SK-N-SH (cell line): ENCODE measurements at regions not wholly inside any gene's neighbourhood (a gene's known extent, or its start where the extent isn't known, plus 50 kb on each side); places are given as distances from the start of the nearest gene placed in this dataset.

Source experiments
- CTCF ChIA-PET: fragments of 300-600, 350-600 bp; formaldehyde crosslinking; extraction: SDS; loops from one replicate; lab custom pipeline; 2021; lab: Yijun Ruan, JAX
- POLR2A ChIA-PET: fragments of 350-600 bp; sonication (Branson Sonifier 250); formaldehyde crosslinking; extraction: SDS; loops from one replicate; lab custom pipeline; 2020; ENCODE audit warnings: antibody characterized with exemption, inconsistent platforms; lab: Yijun Ruan, JAX
- DNase-seq: peaks from one replicate; pipeline ENCODE4 v3.0.0; 2012
- H2AFZ ChIP-seq: fragments of 200-600 bp; sonication (generic); 2 replicates; pipeline ENCODE4 v1.8.1; 2016; ENCODE audit warnings: antibody characterized with exemption, mild to moderate bottlenecking, low read depth
- H3F3A ChIP-seq: fragments of 200-600 bp; sonication (generic); replicated peaks from 2 replicates; pipeline ENCODE3; 2016; ENCODE audit warnings: antibody characterized with exemption, mild to moderate bottlenecking; ENCODE audit not compliant: insufficient read depth
- H3K27ac ChIP-seq, 2 experiments: fragments of 200-500 bp in 1 of 2; fragments of 200-600 bp in 1 of 2; sonication (Bioruptor generic) in 1 of 2; sonication (generic), shearing (Covaris generic) in 1 of 2; 2 replicates each; pipeline versions ENCODE4 v1.5.1 to v1.6.1; 2014 to 2016; ENCODE audit warnings: low read depth in 2 of 2, inconsistent platforms in 1 of 2, low read length in 1 of 2, mild to moderate bottlenecking in 1 of 2, mixed read lengths in 1 of 2
- H3K27me3 ChIP-seq: fragments of 200-600 bp; sonication (generic), shearing (Covaris generic); 2 replicates; pipeline ENCODE4 v1.6.1; 2016; ENCODE audit warnings: mixed run types; ENCODE audit not compliant: insufficient read depth
- H3K36me3 ChIP-seq, 2 experiments: fragments of 200-500 bp in 1 of 2; fragments of 200-600 bp in 1 of 2; sonication (Bioruptor generic) in 1 of 2; sonication (generic) in 1 of 2; replicated peaks in 1 of 2; 2 replicates each; pipeline versions ENCODE3 to v1.5.1; 2014 to 2016; ENCODE audit warnings: low read length in 1 of 2, mild to moderate bottlenecking in 1 of 2; ENCODE audit not compliant: insufficient read depth in 2 of 2, control insufficient read depth in 1 of 2
- H3K4me1 ChIP-seq, 2 experiments: fragments of 200-500 bp in 1 of 2; fragments of 200-600 bp in 1 of 2; sonication (Bioruptor generic) in 1 of 2; sonication (generic), shearing (Covaris generic) in 1 of 2; 2 replicates each; pipeline versions ENCODE4 v1.5.1 to v1.6.1; 2014 to 2016; ENCODE audit warnings: low read depth in 1 of 2, low read length in 1 of 2, mixed run types in 1 of 2; ENCODE audit not compliant: insufficient read depth in 2 of 2, control insufficient read depth in 1 of 2
- H3K4me2 ChIP-seq: fragments of 200-600 bp; sonication (generic), shearing (Covaris generic); 2 replicates; pipeline ENCODE4 v1.6.1; 2017; ENCODE audit warnings: mixed run types
- H3K4me3 ChIP-seq, 2 experiments: fragments of 200-500 bp in 1 of 2; fragments of 200-600 bp in 1 of 2; sonication (Bioruptor generic) in 1 of 2; sonication (generic), shearing (Covaris generic) in 1 of 2; 2 replicates each; pipeline versions ENCODE4 v1.5.1 to v1.8.1; 2014 to 2016; ENCODE audit warnings: low read depth in 2 of 2, inconsistent platforms in 1 of 2, low read length in 1 of 2, mild to moderate bottlenecking in 1 of 2, mixed read lengths in 1 of 2, moderate library complexity in 1 of 2
- H3K79me2 ChIP-seq: fragments of 200-600 bp; sonication (generic); 2 replicates; pipeline ENCODE4 v1.8.1; 2017; ENCODE audit warnings: mild to moderate bottlenecking; ENCODE audit not compliant: insufficient read depth
- H3K9ac ChIP-seq: fragments of 200-600 bp; sonication (generic); 2 replicates; pipeline ENCODE4 v1.6.1; 2017; ENCODE audit warnings: mixed run types
- H3K9me2 ChIP-seq: fragments of 200-600 bp; sonication (generic); 2 replicates; pipeline ENCODE4 v1.6.1; 2017; ENCODE audit warnings: mixed run types
- H3K9me3 ChIP-seq: fragments of 200-600 bp; sonication (generic); 2 replicates; pipeline ENCODE4 v1.6.1; 2017; ENCODE audit warnings: mixed run types, mild to moderate bottlenecking, moderate library complexity
- H4K20me1 ChIP-seq: fragments of 200-600 bp; sonication (generic); 2 replicates; pipeline ENCODE4 v1.6.1; 2017; ENCODE audit warnings: mild to moderate bottlenecking, mixed run types; ENCODE audit not compliant: insufficient read depth
- EP300 ChIP-seq, 2 experiments: IDR thresholded peaks; 2 replicates each; pipeline versions ENCODE4 v1.4.0 to v1.6.1; 2012; ENCODE audit warnings: borderline replicate concordance in 1 of 2, low read depth in 1 of 2, low read length in 1 of 2
- EZH2phosphoT487 ChIP-seq: fragments of 200-600 bp; sonication (generic); IDR thresholded peaks from 2 replicates; pipeline ENCODE4 v1.6.1; 2017; ENCODE audit warnings: low read depth, mixed run types, mild to moderate bottlenecking, antibody characterized with exemption, moderate library complexity, borderline replicate concordance
- FOSL2 ChIP-seq: IDR thresholded peaks from 2 replicates; pipeline ENCODE4 v1.4.0; 2012; ENCODE audit warnings: low read depth, mild to moderate bottlenecking, moderate library complexity, borderline replicate concordance
- GABPA ChIP-seq: IDR thresholded peaks from 2 replicates; pipeline ENCODE4 v1.4.0; 2012; ENCODE audit warnings: low read depth, mild to moderate bottlenecking
- GATA2 ChIP-seq: sonication (generic); formaldehyde crosslinking; IDR thresholded peaks from 2 replicates; pipeline ENCODE4 v1.5.0; 2020; ENCODE audit warnings: mild to moderate bottlenecking, missing genetic modification reagents
- JUND ChIP-seq: IDR thresholded peaks from 2 replicates; pipeline ENCODE4 v1.4.0; 2012
- MXI1 ChIP-seq: IDR thresholded peaks from 2 replicates; pipeline ENCODE4 v1.6.1; 2012; ENCODE audit warnings: mild to moderate bottlenecking, low read depth, low read length, improper control_type of control experiment
- NFIC ChIP-seq: IDR thresholded peaks from 2 replicates; pipeline ENCODE4 v1.4.0; 2012; ENCODE audit warnings: borderline replicate concordance
- NRF1 ChIP-seq: IDR thresholded peaks from 2 replicates; pipeline ENCODE4 v1.6.1; 2012; ENCODE audit warnings: low read depth, mild to moderate bottlenecking, low read length
- POLR2AphosphoS5 ChIP-seq: IDR thresholded peaks from 2 replicates; pipeline ENCODE4 v1.6.1; 2012; ENCODE audit warnings: low read depth, low read length
- RAD21 ChIP-seq: IDR thresholded peaks from 2 replicates; pipeline ENCODE4 v1.6.1; 2012; ENCODE audit warnings: mild to moderate bottlenecking, low read length
- RFX5 ChIP-seq: IDR thresholded peaks from 2 replicates; pipeline ENCODE4 v1.6.1; 2012; ENCODE audit warnings: mild to moderate bottlenecking, improper control_type of control experiment, low read length
- RXRA ChIP-seq: IDR thresholded peaks from 2 replicates; pipeline ENCODE4 v1.4.0; 2012; ENCODE audit warnings: low read depth, mild to moderate bottlenecking, borderline replicate concordance
- TAF1 ChIP-seq: IDR thresholded peaks from 2 replicates; pipeline ENCODE4 v1.6.1; 2012; ENCODE audit warnings: low read depth, mild to moderate bottlenecking, low read length, moderate library complexity, borderline replicate concordance
- YY1 ChIP-seq: IDR thresholded peaks from 2 replicates; pipeline ENCODE4 v1.4.0; 2012; ENCODE audit warnings: low read depth, mild to moderate bottlenecking
- WGBS: methylation state at CpG from one replicate; pipeline ENCODE4 v1.1.6; 2017; ENCODE audit warnings: low lambda C conversion rate; 5-methylcytosine and 5-hydroxymethylcytosine counted together
- TF ChIP-seq, protein P1 (sequence below): IDR thresholded peaks from 2 replicates; pipeline ENCODE4 v1.4.0; 2012; ENCODE audit warnings: low read depth, borderline replicate concordance
- TF ChIP-seq, protein P2 (sequence below): IDR thresholded peaks from 2 replicates; pipeline ENCODE4 v1.6.1; 2012; ENCODE audit warnings: mild to moderate bottlenecking, low read depth, low read length, moderate library complexity
- TF ChIP-seq, protein P3 (sequence below): fragments of 150-350 bp; IDR thresholded peaks from 2 replicates; pipeline ENCODE4 v1.6.1; 2017; ENCODE audit warnings: antibody characterized with exemption, low read length, low read depth, borderline replicate concordance
- TF ChIP-seq, protein P4 (sequence below): IDR thresholded peaks from 2 replicates; pipeline ENCODE4 v1.4.0; 2012; ENCODE audit warnings: low read depth

DNA sequence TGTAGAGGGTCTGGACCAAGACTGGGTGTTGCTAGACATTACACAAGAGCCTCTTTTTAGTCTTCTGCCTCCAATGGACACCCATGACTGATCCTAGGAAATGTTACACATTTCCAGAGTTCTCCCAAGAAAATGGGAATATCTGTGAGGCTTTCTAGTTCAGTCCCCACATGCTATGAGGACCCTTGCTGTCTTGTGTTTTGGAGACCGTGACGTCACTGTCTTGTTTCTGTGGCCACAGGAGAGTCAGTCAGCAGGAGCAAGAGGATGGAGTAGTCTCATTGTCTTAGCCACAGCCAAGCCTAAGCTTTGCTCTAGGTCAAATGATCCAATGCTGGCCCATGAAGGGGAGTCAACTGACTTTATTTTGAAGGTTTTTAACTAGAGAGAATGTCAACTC is 820.1 kb upstream of the RBFOX1 start:
- H3K9me2 ChIP-seq = no peaks in the 10 kb centered on the region
- DNase-seq = no peak
- TF ChIP-seq NRF1 = no peak
- TF ChIP-seq, protein P1, sequence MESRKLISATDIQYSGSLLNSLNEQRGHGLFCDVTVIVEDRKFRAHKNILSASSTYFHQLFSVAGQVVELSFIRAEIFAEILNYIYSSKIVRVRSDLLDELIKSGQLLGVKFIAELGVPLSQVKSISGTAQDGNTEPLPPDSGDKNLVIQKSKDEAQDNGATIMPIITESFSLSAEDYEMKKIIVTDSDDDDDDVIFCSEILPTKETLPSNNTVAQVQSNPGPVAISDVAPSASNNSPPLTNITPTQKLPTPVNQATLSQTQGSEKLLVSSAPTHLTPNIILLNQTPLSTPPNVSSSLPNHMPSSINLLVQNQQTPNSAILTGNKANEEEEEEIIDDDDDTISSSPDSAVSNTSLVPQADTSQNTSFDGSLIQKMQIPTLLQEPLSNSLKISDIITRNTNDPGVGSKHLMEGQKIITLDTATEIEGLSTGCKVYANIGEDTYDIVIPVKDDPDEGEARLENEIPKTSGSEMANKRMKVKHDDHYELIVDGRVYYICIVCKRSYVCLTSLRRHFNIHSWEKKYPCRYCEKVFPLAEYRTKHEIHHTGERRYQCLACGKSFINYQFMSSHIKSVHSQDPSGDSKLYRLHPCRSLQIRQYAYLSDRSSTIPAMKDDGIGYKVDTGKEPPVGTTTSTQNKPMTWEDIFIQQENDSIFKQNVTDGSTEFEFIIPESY = no peak
- TF ChIP-seq, protein P2, sequence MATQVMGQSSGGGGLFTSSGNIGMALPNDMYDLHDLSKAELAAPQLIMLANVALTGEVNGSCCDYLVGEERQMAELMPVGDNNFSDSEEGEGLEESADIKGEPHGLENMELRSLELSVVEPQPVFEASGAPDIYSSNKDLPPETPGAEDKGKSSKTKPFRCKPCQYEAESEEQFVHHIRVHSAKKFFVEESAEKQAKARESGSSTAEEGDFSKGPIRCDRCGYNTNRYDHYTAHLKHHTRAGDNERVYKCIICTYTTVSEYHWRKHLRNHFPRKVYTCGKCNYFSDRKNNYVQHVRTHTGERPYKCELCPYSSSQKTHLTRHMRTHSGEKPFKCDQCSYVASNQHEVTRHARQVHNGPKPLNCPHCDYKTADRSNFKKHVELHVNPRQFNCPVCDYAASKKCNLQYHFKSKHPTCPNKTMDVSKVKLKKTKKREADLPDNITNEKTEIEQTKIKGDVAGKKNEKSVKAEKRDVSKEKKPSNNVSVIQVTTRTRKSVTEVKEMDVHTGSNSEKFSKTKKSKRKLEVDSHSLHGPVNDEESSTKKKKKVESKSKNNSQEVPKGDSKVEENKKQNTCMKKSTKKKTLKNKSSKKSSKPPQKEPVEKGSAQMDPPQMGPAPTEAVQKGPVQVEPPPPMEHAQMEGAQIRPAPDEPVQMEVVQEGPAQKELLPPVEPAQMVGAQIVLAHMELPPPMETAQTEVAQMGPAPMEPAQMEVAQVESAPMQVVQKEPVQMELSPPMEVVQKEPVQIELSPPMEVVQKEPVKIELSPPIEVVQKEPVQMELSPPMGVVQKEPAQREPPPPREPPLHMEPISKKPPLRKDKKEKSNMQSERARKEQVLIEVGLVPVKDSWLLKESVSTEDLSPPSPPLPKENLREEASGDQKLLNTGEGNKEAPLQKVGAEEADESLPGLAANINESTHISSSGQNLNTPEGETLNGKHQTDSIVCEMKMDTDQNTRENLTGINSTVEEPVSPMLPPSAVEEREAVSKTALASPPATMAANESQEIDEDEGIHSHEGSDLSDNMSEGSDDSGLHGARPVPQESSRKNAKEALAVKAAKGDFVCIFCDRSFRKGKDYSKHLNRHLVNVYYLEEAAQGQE = no peak
- TF ChIP-seq GABPA = no peak
- TF ChIP-seq FOSL2 = no peak
- TF ChIP-seq EP300 (IDR thresholded peaks at IDR 0.05; ENCODE audit: borderline replicate concordance in 1 of 2, low read depth in 1 of 2, low read length in 1 of 2) = no peak
- no peak for TF ChIP-seq TAF1
- TF ChIP-seq NFIC = no peak
- TF ChIP-seq, protein P3, sequence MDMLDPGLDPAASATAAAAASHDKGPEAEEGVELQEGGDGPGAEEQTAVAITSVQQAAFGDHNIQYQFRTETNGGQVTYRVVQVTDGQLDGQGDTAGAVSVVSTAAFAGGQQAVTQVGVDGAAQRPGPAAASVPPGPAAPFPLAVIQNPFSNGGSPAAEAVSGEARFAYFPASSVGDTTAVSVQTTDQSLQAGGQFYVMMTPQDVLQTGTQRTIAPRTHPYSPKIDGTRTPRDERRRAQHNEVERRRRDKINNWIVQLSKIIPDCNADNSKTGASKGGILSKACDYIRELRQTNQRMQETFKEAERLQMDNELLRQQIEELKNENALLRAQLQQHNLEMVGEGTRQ = no peak
- TF ChIP-seq MXI1 = no peak
- TF ChIP-seq POLR2AphosphoS5 = no peak
- TF ChIP-seq RXRA = no peak
- TF ChIP-seq, protein P4, sequence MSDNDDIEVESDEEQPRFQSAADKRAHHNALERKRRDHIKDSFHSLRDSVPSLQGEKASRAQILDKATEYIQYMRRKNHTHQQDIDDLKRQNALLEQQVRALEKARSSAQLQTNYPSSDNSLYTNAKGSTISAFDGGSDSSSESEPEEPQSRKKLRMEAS = no peak
- no peak for TF ChIP-seq RAD21
- no peak for TF ChIP-seq EZH2phosphoT487
- no peak for TF ChIP-seq JUND
- no peak for TF ChIP-seq RFX5
- TF ChIP-seq GATA2 (CRISPR knock-in tag) = no peak
- TF ChIP-seq YY1 = no peak
- no peak overlapping the region for H3K27ac ChIP-seq
- no peak overlapping the region for H3K4me2 ChIP-seq
- no peaks in the 10 kb centered on the region for H3K36me3 ChIP-seq
- POLR2A ChIA-PET = no interaction called here
- H3K9ac ChIP-seq = no peak overlapping the region
- CTCF ChIA-PET = no interaction called here
- no peaks in the 10 kb centered on the region for H3K27me3 ChIP-seq
- no peaks in the 10 kb centered on the region for H3K4me1 ChIP-seq
- no peaks in the 10 kb centered on the region for H4K20me1 ChIP-seq
- no peaks in the 10 kb centered on the region for H3K9me3 ChIP-seq
- no peaks in the 10 kb centered on the region for H3K79me2 ChIP-seq
- 9% methylated on average over 2 of the region's 2 CpGs for WGBS
- H3K4me3 ChIP-seq = no peak overlapping the region
- no peak overlapping the region for H2AFZ ChIP-seq
- H3F3A ChIP-seq = no peaks in the 10 kb centered on the region
